Stimulated activated CD8-positive, alpha-beta memory T cell treated with anti-CD3 and anti-CD28 coated beads, Interleukin-7, amount 100 ng/mL, for 24 hours (primary cell): ENCODE measurements at regions not wholly inside any gene's neighbourhood (a gene's known extent, or its start where the extent isn't known, plus 50 kb on each side); places are given as distances from the start of the nearest gene placed in this dataset.

Experiments
- DNase-seq: peaks from one replicate; pipeline ENCODE4 v3.0.0-alpha.2; 2020; ENCODE audit warnings: low read depth

DNA sequence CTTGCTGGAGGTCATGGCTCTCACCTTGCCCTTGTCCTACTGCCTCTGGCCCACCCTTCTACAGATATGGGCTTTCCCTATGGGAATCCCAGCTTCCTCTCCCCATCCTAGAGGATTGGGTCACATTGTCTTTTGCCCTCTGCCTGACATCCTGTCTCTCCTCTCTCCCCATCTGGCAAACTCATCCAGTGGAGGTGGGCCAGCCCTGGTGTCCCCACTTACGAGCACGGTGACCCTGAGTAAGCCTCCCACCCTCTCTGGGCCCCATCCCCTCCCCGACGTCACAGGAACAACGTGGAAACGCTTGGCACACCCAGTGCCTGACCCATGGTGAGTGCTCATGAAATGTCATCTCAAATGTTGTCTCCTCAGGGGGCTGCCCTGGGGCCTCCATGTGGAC, 56.1 kb upstream of the ID3 start:
- DNase-seq = no peak

GRCh38 chr1:23614032-23614660, 54.8 kb upstream of the ID3 start:
- no peak for DNase-seq

GRCh38 chr1:23613191-23614031, 54.1 kb upstream of the ID3 start:
- DNase-seq = no peak

- DNase-seq = no peak
These were observed 52.5 kb upstream of the ID3 start for GRCh38 chr1:23611601-23612327.

GRCh38 chr1:23610677-23611076, 51.4 kb upstream of the ID3 start:
- DNase-seq = no peak

GRCh38 chr1:23609971-23610370, 50.7 kb upstream of the ID3 start:
- DNase-seq = no peak
